D721Med (cell line): ENCODE measurements at regions not wholly inside any gene's neighbourhood (a gene's known extent, or its start where the extent isn't known, plus 50 kb on each side); places are given as distances from the start of the nearest gene placed in this dataset.
"Not testable (repeated sequence)": the region's sequence is repeated elsewhere in the genome, so short reads cannot be mapped to it uniquely, and the experiment has no call there.

Source experiments
- DNase-seq: peaks from one replicate; pipeline ENCODE4 v3.0.0; 2011; ENCODE audit warnings: low spot score; ENCODE audit not compliant: insufficient read length
- FAIRE-seq: peaks from 2 replicates; lab custom pipeline; 2011; peaks lifted over from hg19 to GRCh38; lab: Jason Lieb, UNC
- CTCF ChIP-seq: IDR thresholded peaks from 2 replicates; pipeline ENCODE4 v1.5.1; 2012; ENCODE audit warnings: mild to moderate bottlenecking, control low read depth; ENCODE audit not compliant: insufficient read depth; ENCODE audit errors: missing control alignments

GRCh38 chr4:133324491-133324890 lies 175.4 kb downstream of the PCDH10 start:
- no peak for TF ChIP-seq CTCF
- no peak for FAIRE-seq

GRCh38 chr4:133323670-133324069 lies 174.6 kb downstream of the PCDH10 start:
- no peak for FAIRE-seq
- no peak for DNase-seq
- TF ChIP-seq CTCF, result no peak

More at GRCh38 chr4:133324491-133324890, 175.4 kb downstream of the PCDH10 start:
- DNase-seq, result no peak

- peak; percentile 73 for TF ChIP-seq CTCF
- peak; percentile 26 for DNase-seq
- FAIRE-seq, result peak; percentile 72
Measured at GRCh38 chr4:133320576-133321170, 171.6 kb downstream of the PCDH10 start.

- no peak for TF ChIP-seq CTCF
- no peak for DNase-seq
- no peak for FAIRE-seq
Measured at GRCh38 chr4:133316909-133317308, 167.8 kb downstream of the PCDH10 start.

- FAIRE-seq (no peak), DNase-seq (no peak)
Measured at GRCh38 chr4:133314991-133315390, 165.9 kb downstream of the PCDH10 start.

GRCh38 chr4:133287396-133287795 lies 138.3 kb downstream of the PCDH10 start:
- TF ChIP-seq CTCF, result no peak
- FAIRE-seq, result no peak
- DNase-seq, result no peak

More at GRCh38 chr4:133314991-133315390, 165.9 kb downstream of the PCDH10 start:
- TF ChIP-seq CTCF, result no peak

GRCh38 chr4:133278591-133278990 lies 129.5 kb downstream of the PCDH10 start:
- no peak for TF ChIP-seq CTCF
- FAIRE-seq, result no peak
- DNase-seq, result no peak

GRCh38 chr4:133277940-133278339 lies 128.8 kb downstream of the PCDH10 start:
- not testable (repeated sequence) for DNase-seq, FAIRE-seq
